GM21619 (cell line): ENCODE measurements at regions not wholly inside any gene's neighbourhood (a gene's known extent, or its start where the extent isn't known, plus 50 kb on each side); places are given as distances from the start of the nearest gene placed in this dataset.

Experiments
- ATAC-seq: cut with Tn5 transposase; IDR thresholded peaks from one replicate; pipeline ENCODE4 v1.9.1; 2021; ENCODE audit not compliant: unreplicated experiment

DNA sequence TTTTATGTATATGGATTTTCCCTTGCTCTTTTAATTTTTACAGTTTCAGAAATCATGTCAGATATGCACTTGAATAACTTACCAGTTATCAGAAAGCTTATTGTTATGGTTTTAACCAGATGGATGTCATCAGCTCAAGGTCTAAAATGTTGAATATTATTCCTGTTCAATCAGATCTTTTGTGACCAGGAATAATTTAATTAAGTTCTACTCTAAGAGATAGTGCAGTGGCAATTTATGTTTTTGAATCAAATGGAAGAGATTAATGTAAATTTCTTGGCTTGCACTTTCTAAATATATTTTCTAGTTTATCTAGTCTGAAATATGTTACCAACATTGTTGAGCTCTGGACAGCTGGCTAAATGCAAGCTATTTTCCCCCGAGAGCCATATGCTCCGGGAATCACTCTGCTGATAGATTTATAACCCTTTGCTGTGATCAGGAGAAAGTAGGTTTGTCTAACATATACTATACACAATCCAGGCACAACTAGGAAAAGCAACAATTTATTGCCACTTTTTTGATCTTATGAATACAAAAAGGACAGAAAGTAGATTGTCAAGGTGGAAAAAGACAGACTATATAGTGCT lies 76.8 kb upstream of the CD96 start:
- ATAC-seq: no peak

DNA sequence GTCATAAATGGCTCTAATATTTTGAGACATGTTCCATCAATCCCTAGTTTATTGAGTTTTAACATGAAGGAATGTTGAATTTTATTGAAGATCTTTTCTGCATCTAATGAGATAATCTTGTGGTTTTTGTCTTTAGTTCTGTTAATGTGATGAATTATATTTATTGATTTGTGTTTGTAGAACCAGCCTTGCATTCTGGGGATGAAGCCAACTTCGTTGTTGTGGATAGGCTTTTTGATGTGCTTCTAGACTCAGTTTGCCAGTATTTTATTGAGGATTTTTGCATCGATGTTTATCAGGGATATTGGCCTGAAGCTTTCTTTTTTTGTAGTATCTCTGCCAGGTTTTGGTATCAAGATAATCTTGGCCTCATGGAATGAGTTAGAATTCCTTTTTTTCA lies 72.0 kb upstream of the CD96 start:
- ATAC-seq: no peak

DNA sequence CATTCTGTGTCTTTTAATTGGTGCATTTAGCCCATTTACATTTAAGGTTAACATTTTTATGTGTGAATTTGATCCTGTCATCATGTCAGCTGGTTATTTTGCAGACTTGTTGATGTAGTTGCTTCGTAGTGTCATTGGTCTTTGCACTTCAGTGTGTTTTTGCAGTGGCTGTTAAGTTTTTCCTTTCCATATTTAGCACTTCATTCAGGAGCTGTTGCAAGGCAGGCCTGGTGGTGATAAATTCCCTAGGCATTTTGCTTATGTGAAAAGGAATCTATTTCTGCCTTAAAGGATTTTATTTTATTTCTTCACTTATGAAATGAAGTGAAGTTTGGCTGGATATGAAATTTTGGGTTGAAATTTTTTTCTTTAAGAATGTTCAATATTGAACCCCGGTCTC lies 70.2 kb upstream of the CD96 start:
- ATAC-seq: no peak

DNA sequence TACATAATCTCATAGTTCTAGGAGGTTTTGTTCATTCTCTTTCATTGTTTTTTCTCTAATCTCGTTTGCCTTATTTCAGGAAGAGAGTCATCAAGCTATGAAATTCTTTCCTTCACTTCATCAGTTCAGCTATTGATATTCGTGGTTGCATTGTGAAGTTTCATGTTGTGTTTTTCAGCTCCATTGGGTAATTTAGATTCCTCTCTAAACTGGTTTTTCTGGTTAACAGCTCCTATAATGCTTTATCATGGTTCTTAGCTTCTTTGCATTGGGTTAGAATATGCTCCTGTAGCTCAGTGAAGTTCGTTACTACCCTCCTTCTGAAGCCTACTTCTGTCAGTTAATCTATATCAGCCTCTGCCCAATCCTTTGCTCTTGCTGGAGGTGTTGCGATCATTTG lies 69.4 kb upstream of the CD96 start:
- ATAC-seq: no peak

GRCh38 chr3:111473550-111473949 lies 68.4 kb upstream of the CD96 start:
- no peak for ATAC-seq

DNA sequence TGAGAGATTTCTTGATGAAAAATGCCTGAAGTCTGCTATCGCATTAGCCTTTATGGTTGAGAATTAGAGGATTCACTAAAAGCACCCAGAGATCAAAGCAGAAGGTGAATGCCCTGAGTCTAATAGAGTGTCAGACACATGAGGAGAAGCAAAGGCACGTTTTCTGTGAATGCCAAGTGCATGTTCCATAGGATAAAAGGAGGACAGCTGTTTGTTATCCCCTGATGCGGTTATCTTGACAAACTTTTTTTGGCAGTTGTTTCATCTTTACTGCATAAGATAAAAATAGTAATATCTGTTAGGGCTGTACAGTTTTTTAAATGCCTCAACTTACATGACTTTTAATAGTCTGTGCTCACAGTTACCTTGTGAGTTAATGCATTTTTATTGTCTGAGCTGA lies 65.3 kb upstream of the CD96 start:
- ATAC-seq: no peak

- no peak for ATAC-seq
Measured at GRCh38 chr3:111480091-111480490, 61.9 kb upstream of the CD96 start.

GRCh38 chr3:111481551-111481950 lies 60.4 kb upstream of the CD96 start:
- ATAC-seq: no peak

DNA sequence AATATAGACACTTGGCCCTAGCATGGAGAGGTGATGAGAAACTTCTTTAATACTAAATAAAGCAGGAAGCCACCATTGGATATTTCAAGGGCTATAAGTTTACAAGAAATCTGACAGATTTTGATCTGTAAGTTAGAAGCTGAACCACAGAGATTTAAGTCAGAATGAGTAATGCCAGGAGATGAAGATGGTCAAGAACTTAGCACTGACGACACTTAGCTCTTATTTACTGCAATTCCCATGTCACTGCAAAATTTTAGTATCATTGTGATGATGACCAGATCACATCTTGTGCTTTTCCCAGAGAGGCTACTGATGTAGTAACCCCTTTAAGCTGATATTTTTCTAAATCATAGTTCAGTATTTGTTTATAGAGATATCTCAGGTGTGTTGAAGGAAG lies 59.4 kb upstream of the CD96 start:
- ATAC-seq: no peak

GRCh38 chr3:111485086-111485485 lies 56.9 kb upstream of the CD96 start:
- ATAC-seq: no peak
